GM18861 (cell line): ENCODE measurements at regions not wholly inside any gene's neighbourhood (a gene's known extent, or its start where the extent isn't known, plus 50 kb on each side); places are given as distances from the start of the nearest gene placed in this dataset.

ENCODE experiments used
- ATAC-seq: cut with Tn5 transposase; IDR thresholded peaks from one replicate; pipeline ENCODE4 v1.9.1; 2021; ENCODE audit not compliant: unreplicated experiment

GRCh38 chr4:24303926-24304325 is 280.4 kb downstream of the DHX15 start:
- no peak for ATAC-seq

DNA sequence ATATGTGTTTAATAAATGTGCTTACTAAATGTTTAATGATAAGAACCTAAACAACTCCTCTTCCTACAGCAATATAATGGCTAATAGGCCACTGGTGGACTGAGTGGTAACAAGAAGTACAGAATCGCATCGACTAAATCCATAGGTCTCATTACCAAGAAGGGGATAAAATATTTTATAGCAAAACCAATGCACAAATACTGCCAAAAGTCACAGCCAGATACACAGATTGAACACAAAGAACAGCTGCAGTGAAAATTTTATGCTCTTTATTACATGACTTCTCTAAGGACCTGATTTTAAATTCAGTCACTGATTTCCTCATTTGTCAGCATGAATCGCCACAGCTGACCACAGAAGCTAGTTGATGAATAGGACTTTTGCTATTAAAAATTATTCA is 285.4 kb downstream of the DHX15 start:
- ATAC-seq, result no peak

- ATAC-seq, result no peak
These were observed 297.3 kb downstream of the DHX15 start for GRCh38 chr4:24287096-24287495.

- ATAC-seq, result no peak
These were observed 298.6 kb downstream of the DHX15 start for GRCh38 chr4:24285759-24286158.

DNA sequence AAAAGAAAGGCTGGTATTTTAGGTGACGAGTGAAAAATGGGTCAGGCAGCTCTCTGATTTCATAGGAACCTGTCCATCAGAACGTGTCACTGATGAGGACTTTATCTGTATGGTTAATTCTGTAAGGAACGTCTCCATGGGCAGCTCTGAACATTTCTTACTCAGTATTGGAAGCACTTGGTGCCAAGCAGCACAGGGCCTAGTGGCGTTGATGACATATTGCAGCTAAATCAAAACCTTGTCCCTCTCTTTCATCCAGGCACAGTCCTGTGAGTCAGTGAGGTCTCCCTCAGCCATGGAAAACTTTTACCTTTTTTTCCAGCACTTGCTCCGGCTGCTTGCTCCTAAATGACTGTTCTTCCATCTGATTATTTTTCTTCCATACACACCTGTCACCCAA is 301.9 kb downstream of the DHX15 start:
- no peak for ATAC-seq

DNA sequence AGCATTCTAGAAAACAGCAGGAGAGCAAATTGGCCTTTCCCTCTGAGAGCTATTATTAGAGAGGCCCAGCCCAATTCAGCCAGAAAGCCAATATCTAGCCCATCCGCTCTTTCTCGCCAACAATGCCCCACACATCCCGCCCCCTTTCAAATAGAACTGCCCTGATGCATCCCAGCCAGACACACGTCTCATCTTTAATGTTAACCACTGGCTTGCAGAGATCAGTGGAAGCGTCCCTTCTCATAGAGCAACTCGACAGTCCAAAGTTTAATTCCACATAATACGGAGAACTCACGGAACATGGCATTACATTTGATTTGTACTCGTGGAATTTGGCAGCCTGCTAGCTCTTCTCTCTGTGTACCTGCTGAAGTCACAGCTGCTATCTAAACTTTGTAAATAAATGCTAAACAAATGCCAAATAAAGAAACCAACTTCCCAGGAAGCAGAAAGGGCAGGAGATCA is 304.4 kb downstream of the DHX15 start:
- no peak for ATAC-seq

DNA sequence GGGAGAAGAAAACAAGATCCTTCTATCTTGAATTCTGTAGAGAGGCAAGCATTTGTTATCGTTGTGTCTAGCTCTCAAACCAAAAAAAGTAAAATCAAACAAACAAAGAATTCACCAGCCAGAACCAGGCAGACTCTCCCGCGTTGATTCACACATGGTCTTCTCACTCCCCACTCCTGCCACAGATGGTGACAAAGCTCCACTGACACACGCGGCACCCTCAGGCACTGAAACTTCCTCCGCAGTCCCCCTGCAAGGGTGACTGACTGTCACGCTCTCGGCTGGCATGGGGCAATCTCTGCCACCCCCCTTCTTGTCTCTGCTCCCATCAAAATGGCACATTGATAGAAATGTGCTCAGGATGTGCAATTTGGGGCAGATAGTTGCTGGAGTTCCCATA is 304.9 kb downstream of the DHX15 start:
- ATAC-seq, result no peak

DNA sequence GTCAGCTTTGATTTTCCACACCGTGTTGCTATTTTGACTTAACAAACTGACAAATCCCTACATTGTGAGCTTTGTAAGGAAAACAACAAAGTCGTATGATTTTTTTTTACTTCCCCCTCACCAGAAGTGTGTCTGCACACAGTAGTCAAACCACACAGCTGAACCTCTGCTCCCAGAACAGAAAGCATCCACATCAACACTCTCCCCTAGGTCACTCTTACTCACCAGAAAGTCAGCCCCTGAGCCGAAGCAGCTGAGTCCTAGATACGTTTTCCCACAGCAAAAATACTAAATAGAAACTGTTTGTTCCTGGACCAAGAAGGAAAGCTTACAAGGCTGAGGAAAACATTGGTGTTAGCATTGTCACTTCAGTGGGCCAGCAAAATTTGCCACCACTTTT is 305.7 kb downstream of the DHX15 start:
- ATAC-seq, result no peak

- ATAC-seq, result no peak
These were observed 309.9 kb downstream of the DHX15 start for GRCh38 chr4:24274381-24274941.

DNA sequence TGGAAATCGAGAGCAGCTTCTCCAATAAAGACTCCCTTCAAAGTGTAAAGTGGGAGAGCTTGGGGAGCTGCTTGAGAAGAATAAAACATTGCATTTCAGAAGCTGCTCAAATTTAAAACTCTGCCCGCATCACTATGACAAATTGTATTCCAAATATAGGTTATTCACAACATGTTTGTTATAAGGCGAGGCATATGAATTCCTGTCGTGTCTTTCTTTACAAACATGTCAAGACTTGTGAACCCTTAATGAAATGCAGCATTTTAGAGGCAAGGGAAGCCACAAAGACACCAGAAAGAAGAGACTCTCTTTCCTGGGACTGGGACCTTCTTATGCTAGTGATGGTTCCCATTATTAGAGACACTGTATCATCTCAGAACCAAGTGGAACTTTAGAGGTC is 311.2 kb downstream of the DHX15 start:
- no peak for ATAC-seq

GRCh38 chr4:24266951-24267722 is 317.2 kb downstream of the DHX15 start:
- ATAC-seq, result no peak

DNA sequence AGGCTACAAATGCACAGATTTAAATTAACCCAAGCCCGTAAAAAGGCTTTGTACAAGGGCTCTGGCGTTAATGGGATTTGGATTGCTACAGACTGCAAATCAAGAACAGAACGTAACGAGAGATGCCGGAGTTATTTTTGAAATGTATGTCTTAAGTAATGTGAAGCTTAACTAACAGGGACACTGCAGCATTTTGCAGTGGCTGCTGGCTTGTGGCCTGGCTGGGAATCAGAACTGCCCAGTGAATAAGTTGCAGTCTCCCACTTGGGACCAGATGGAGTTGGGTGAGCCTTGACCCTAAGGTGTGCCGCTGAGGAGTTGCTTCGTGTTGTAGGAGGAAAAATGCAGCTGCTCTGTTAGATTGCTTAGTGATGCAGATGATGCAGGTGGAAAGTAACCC is 318.4 kb downstream of the DHX15 start:
- no peak for ATAC-seq

- ATAC-seq, result no peak
These were observed 321.7 kb downstream of the DHX15 start for GRCh38 chr4:24262616-24263015.

DNA sequence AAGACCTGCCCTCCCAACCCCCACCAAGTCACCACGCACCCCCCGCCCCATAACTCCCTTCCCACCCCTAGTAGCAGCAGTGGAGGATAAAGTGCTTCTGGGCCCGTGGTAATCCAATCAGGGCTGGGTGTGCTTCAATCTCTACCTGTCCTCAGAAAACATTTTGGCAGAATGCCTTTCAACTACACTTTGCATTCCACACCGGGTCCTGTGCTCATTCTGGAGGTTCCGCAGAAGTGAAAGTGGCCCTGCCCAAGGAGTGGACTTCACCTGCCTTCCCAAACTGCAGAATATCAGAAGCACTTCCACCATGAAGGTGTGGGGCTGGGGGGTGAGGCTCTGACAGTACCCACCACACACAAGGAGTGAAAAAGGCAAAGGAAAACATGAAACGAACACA is 322.3 kb downstream of the DHX15 start:
- ATAC-seq, result no peak

DNA sequence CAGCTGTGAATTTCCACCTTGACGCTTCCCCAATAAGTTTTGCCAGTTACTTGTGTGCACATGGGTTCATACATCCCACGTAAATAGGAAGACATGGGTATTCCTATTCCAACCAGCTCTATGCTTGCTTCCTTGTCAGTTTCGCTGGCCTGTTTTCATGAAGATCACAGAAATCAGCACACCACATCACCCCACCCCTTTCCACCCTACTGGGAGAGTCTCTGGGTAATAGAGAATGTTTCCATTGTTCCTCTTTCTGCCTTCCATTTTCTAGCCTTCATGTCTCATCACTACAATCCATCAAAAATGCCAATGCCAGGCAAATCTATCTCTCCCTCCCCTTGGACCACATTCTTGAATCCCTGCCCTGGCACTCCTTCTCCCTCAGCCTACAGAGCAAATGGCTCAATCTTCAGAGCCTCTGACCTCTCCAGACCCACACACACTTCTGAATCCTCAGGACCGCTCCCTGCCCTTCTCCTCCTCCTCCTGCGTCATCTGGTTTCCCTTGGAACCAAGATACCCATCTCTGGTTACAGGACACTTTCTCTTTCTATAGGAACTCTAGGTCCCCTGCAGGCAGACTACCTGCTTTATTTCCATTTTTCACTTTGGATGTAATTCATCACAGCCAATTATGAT is 323.3 kb downstream of the DHX15 start:
- ATAC-seq, result no peak

GRCh38 chr4:24260133-24260715 is 324.1 kb downstream of the DHX15 start:
- no peak for ATAC-seq

GRCh38 chr4:24256547-24256946 is 327.8 kb downstream of the DHX15 start:
- no peak for ATAC-seq

GRCh38 chr4:24256066-24256465 is 328.3 kb downstream of the DHX15 start:
- ATAC-seq, result no peak

DNA sequence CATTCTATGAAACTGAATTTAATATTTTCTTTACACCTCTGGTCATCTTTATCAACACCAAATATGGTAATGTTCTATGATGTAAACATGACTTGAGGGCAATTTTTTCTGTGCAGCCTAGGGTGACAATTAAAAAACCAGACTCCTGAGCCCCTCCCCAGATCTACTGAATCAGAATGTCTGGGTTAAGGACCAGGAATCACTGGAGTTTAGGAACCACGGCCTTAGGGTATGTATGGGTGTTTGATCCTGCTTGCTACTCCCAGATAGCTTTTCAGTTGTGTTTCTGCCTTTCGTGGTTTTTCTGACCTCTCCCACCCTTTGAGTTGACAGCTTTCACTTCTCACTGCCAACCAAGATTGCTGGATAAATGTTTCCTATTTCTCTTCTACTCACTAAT is 332.2 kb downstream of the DHX15 start:
- no peak for ATAC-seq

- no peak for ATAC-seq
These were observed 332.8 kb downstream of the DHX15 start for GRCh38 chr4:24251589-24251988.

- ATAC-seq, result no peak
These were observed 334.4 kb downstream of the DHX15 start for GRCh38 chr4:24249972-24250371.
